Osteoblast (primary cell): ENCODE measurements at regions not wholly inside any gene's neighbourhood (a gene's known extent, or its start where the extent isn't known, plus 50 kb on each side); places are given as distances from the start of the nearest gene placed in this dataset.

Experiments used
- DNase-seq: peaks from one replicate; pipeline ENCODE4 v3.0.0; 2011; ENCODE audit warnings: low spot score, mixed read lengths; ENCODE audit not compliant: insufficient read length; ENCODE audit errors: missing footprints
- H2AFZ ChIP-seq: 2 replicates; pipeline ENCODE4 v1.6.0; 2011; ENCODE audit warnings: mild to moderate bottlenecking, low read length
- H3K27ac ChIP-seq: 2 replicates; pipeline ENCODE4 v1.5.1; 2011; ENCODE audit warnings: mild to moderate bottlenecking, low read depth, low read length, moderate library complexity
- H3K27me3 ChIP-seq: 2 replicates; pipeline ENCODE4 v1.6.0; 2012; ENCODE audit warnings: mild to moderate bottlenecking, control low read depth, inconsistent platforms, low read length, moderate library complexity; ENCODE audit not compliant: insufficient read depth
- H3K36me3 ChIP-seq: 2 replicates; pipeline ENCODE4 v1.5.1; 2011; ENCODE audit warnings: mild to moderate bottlenecking, low read length, control low read depth, moderate library complexity; ENCODE audit not compliant: insufficient read depth
- H3K4me1 ChIP-seq: 2 replicates; pipeline ENCODE4 v1.5.1; 2011; ENCODE audit warnings: mild to moderate bottlenecking, low read length, control low read depth, moderate library complexity; ENCODE audit not compliant: insufficient read depth
- H3K4me2 ChIP-seq: 2 replicates; pipeline ENCODE4 v1.6.0; 2011; ENCODE audit warnings: mild to moderate bottlenecking, low read length; ENCODE audit not compliant: insufficient read depth
- H3K4me3 ChIP-seq: fragments of 200-600 bp; sonication (generic); 3 replicates; pipeline ENCODE4 v1.5.1; 2012; ENCODE audit warnings: mild to moderate bottlenecking, low read length, inconsistent platforms; ENCODE audit not compliant: insufficient read depth
- H3K79me2 ChIP-seq: 2 replicates; pipeline ENCODE4 v1.6.0; 2012; ENCODE audit warnings: mild to moderate bottlenecking, low read length, control low read depth, inconsistent platforms; ENCODE audit not compliant: insufficient read depth
- H3K9me3 ChIP-seq: 2 replicates; pipeline ENCODE4 v1.5.1; 2011; ENCODE audit warnings: low read depth, low read length, control low read depth
- H4K20me1 ChIP-seq: 2 replicates; pipeline ENCODE4 v1.6.0; 2012; ENCODE audit warnings: mild to moderate bottlenecking, low read length, control low read depth; ENCODE audit not compliant: insufficient read depth
- CTCF ChIP-seq: IDR thresholded peaks from 2 replicates; pipeline ENCODE4 v1.5.1; 2011; ENCODE audit warnings: mild to moderate bottlenecking, low read depth, low read length, moderate library complexity; ENCODE audit errors: extremely low read depth

GRCh38 chr11:8818421-8818820 lies 92.6 kb upstream of the AKIP1 start:
- H4K20me1 ChIP-seq, result no peaks in the 10 kb centered on the region
- H3K79me2 ChIP-seq, result no peaks in the 10 kb centered on the region
- no peaks in the 10 kb centered on the region for H3K36me3 ChIP-seq
- TF ChIP-seq CTCF, result no peak
- H3K4me1 ChIP-seq, result peaks cover 19% of the 10 kb centered on the region
- H3K27ac ChIP-seq, result no peak overlapping the region
- no peak overlapping the region for H2AFZ ChIP-seq
- no peak overlapping the region for H3K4me2 ChIP-seq
- no peak overlapping the region for H3K4me3 ChIP-seq
- no peak for DNase-seq
- H3K9me3 ChIP-seq, result no peaks in the 10 kb centered on the region
- no peaks in the 10 kb centered on the region for H3K27me3 ChIP-seq

- H3K79me2 ChIP-seq, result no peaks in the 10 kb centered on the region
- no peak overlapping the region for H3K4me2 ChIP-seq
- no peaks in the 10 kb centered on the region for H3K27me3 ChIP-seq
- no peaks in the 10 kb centered on the region for H3K36me3 ChIP-seq
- H3K4me1 ChIP-seq, result no peaks in the 10 kb centered on the region
- no peak overlapping the region for H3K27ac ChIP-seq
- DNase-seq, result no peak
- TF ChIP-seq CTCF, result no peak
- H2AFZ ChIP-seq, result no peak overlapping the region
- H3K4me3 ChIP-seq, result no peak overlapping the region
- no peaks in the 10 kb centered on the region for H4K20me1 ChIP-seq
- H3K9me3 ChIP-seq, result no peaks in the 10 kb centered on the region
Measured at GRCh38 chr11:8820401-8820800, 90.6 kb upstream of the AKIP1 start.

- no peaks in the 10 kb centered on the region for H4K20me1 ChIP-seq
- peaks cover 18% of the 10 kb centered on the region for H3K4me1 ChIP-seq
- no peaks in the 10 kb centered on the region for H3K27me3 ChIP-seq
- H2AFZ ChIP-seq, result no peak overlapping the region
- no peak for TF ChIP-seq CTCF
- H3K27ac ChIP-seq, result no peak overlapping the region
- no peaks in the 10 kb centered on the region for H3K36me3 ChIP-seq
- H3K79me2 ChIP-seq, result no peaks in the 10 kb centered on the region
- H3K4me2 ChIP-seq, result no peak overlapping the region
- no peaks in the 10 kb centered on the region for H3K9me3 ChIP-seq
- H3K4me3 ChIP-seq, result no peak overlapping the region
- no peak for DNase-seq
Measured at GRCh38 chr11:8822469-8822868, 88.5 kb upstream of the AKIP1 start.

GRCh38 chr11:8823174-8823742 lies 87.7 kb upstream of the AKIP1 start:
- Histone ChIP-seq H3K4me2 (no peak overlapping the region), H3K27me3 (no peaks in the 10 kb centered on the region), H3K4me1 (peaks cover 18% of the 10 kb centered on the region), H3K9me3 (no peaks in the 10 kb centered on the region), H3K27ac (no peak overlapping the region), H3K36me3 (no peaks in the 10 kb centered on the region), H3K4me3 (no peak overlapping the region), H4K20me1 (no peaks in the 10 kb centered on the region), H3K79me2 (no peaks in the 10 kb centered on the region), H2AFZ (no peak overlapping the region)
- TF ChIP-seq CTCF, result no peak
- no peak for DNase-seq
